ENCODE measurements at regions not wholly inside any gene's neighbourhood (a gene's known extent, or its start where the extent isn't known, plus 50 kb on each side); places are given as distances from the start of the nearest gene placed in this dataset.
"Not testable (repeated sequence)": the region's sequence is repeated elsewhere in the genome, so short reads cannot be mapped to it uniquely, and the experiment has no call there.

DNA sequence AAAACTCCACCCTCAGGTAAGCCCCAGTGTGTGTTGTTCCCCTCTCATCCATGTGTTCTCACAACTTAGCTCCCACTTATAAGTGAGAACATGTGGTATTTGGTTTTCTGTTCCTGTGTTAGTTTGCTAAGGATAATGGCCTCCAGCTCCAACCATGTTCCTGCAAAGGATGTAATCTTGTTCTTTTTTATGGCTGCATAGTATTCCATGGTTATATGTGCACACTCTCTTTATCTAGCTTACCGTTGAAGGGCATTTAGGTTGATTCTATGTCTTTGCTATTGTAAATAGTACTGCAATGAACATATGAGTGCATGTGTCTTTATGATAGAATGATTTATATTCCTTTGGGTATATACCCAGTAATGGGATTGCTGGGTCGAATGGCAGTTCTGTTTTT lies 124.4 kb upstream of the RANBP3L start:
- DNase-seq (ENCODE audit: low read depth) = not testable (repeated sequence)

DNA sequence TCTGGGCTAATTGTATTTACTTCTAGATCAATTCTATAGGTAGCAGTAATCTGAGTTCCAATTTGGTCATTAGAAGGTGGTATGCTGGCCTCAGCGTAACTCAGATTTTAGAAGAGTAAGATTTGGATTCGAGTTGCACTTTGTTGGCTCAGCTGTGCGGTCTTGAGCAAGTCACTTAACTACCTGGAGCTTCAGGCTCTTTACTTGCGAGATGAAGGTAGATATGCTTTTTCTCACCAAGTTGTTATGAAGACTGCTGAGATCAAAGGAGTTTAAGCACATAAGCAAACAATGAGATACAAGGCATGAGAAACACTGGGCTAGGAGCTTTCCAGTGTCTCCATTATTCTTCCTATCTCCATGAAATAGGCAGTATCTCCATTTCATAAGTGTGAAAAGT lies 133.8 kb upstream of the RANBP3L start:
- DNase-seq (ENCODE audit: low read depth) = no peak

DNA sequence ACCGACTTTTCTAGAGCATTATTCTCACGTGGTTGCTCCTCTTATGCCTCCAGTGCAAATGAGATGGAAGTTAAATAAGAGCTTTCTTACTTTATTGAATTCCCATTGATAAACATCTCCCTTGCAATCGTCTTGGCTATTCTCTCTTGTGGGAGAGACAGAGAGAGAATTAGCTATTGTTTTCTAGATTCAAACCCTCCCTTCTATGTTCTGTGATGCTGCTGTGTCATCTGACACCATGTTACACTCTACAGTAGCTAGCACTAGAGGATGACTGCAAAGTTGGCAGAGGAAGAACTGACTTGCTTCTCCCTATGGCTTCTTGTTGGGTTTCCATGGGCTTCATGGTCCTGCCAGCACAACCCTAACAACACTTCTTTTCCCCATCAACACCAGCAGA lies 134.6 kb upstream of the RANBP3L start:
- DNase-seq (ENCODE audit: low read depth) = no peak

DNA sequence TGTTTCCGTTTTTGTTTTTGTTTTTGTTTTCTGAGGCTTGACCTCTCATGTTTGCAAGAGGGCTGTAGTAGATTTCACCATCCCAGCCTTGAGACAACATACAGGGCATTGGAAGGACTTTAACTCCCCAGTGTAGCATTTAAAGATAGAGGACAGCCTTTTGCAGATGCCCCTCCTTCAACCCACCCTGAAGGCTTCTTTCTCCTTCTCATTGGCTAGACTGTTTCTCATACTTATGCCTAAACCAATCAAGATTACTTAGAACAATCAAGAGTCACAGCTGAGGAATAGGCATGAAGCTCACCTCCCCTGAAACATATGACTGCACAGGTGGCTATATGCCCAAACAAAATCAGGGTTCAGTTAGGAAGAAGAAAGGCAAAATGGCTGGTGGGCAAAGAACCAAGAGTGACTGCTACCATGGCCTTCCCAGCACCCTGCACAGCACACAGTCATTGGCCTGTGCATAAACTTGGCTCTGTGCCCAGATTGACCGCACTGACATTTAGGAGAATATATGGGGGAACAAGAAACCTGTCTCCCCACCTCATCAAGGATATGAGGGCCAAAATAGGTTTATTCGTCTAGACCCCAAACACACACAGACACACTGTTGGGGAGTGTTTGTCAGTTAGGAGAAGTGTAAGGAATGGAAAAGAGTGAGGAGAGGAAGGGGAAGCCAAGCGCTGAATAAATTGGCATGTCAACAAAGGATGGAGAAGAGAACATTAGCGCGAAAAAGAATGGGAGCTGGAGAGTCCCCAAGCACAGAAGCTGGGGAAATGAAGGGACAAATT lies 137.3 kb upstream of the RANBP3L start:
- no peak for DNase-seq (ENCODE audit: low read depth)

DNA sequence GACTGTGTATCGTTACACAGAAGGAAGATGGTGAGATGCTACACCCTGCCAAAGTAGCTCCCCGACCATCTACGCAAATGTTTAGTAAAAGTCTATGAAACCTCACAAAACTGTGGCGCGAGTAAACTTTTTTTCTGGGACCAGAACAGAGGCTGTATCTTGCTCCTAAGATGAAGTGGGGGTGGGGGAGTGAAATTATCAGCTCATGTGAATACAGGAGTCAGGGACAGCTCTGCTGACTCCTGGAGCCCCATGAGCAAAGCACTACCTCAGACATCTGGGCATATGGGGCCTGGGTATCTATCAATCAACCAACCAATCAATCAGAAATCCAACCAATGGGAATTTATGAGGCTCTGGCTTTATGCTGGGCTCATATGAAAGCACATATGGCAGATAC lies 138.6 kb upstream of the RANBP3L start:
- DNase-seq (ENCODE audit: low read depth) = no peak

DNA sequence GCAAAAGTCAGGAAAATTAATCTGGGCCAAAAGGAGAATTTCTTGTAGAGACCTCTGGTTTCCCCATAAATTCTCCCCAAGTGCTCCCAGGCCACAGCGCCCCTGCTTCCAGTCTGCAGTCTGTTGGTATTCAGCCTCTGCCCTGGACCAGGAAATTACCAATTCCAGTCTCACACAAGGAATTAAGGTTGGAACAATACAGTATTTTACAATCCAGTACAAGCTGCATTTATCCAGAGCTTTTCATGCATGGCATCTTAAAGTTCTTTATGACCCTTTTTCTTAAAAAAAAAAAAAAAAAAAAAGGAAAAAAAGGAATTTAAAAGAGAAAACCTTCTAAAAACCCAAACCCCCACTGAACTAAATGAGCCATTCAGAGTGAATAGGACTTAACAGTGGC lies 139.6 kb upstream of the RANBP3L start:
- no peak for DNase-seq (ENCODE audit: low read depth)

DNA sequence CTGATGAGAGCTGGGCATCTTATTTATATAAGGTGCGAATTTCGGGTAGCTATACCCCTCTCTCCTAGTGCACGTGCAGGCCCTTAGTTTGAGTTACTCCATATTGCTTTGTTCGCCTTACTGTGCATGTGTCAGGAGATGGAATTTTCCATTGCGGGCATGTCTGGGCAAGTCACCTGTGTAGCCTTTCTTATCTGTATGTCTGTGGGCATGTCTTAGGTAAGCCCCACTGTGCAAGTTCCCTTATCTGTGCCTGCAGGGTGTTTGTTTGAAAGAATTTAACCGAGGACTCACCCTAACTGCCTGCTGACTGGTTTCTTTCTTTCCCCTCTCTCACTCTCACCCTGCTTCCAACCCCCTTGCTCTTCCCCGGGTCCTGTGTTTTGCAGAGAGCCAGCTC lies 140.7 kb upstream of the RANBP3L start:
- DNase-seq (ENCODE audit: low read depth) = no peak

DNA sequence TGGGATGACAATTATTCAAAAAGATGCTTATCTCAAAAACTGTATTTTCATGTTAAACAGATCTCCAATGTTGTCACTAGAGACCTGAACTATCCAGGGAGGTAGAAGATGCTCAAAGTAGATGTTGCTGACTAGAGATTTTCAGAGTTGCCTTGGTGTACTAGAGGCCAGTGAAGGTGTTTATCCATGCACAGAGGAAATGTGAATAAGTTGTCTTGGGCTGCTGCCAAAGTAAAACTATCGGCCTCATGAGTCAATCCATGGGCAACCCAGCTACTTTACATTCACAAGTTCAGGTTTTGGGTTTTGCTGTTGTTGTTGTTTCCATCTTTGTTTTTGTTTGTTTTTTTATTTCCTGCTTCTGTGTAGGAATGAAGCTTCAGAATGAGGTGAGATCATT lies 141.1 kb upstream of the RANBP3L start:
- DNase-seq (ENCODE audit: low read depth) = no peak

DNA sequence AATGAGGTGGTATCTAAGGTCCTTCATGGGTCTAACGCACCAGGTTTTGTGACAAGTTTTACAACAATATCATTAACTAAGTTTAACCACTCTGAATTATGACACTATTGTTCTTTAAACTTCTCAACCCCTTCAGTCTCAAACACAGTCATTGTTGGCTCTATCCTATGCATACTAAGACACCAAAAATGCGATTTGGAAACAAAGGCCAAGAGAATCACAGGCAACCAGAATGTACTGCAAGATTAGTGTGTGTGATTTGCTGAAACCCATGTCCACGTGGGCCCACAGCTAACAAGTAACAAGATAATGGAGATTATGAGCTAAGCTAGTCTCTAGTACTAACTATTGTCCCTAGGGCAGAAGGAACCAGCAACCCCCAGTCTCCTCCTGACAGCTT lies 142.2 kb upstream of the RANBP3L start:
- DNase-seq (ENCODE audit: low read depth) = no peak

DNA sequence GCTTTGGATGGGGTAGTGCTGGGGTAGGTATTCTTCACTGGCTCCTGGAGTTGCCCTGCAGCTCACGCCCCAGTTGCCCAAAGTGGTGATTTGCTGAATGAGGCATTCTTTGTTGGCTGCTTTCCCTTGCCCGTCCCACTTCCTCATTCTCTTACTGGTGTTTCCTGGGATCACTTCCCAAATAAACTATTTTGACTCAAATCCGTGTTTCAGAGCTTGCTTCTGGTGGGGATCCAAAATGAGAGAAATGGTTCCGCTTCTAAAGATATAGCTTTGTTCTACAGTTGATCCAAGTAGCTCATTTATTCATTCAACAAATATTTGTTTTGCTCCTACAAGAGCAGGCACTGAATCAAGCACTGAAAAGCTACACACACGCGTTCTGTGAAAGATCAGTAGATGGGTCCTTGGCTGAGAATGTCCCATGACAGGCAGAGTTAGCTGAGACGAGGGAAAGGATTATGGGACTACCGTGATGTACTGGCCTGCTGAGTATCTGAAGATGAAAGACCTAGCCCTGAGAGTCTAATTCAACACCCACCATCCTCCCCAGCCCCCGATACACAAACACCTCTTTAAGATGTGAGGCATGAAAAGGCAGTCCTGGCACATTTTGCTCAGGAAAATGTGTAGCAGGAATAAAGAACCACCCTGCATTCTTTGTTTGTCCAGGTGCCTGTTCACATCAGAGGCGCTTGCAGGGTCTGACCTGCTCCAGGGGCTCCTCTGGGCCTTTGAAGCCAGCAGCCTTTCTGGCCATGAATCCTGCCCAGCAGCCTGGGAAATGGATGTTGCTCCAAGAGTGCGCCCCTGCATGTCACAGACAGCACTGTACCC lies 143.1 kb upstream of the RANBP3L start:
- no peak for DNase-seq (ENCODE audit: low read depth)

DNA sequence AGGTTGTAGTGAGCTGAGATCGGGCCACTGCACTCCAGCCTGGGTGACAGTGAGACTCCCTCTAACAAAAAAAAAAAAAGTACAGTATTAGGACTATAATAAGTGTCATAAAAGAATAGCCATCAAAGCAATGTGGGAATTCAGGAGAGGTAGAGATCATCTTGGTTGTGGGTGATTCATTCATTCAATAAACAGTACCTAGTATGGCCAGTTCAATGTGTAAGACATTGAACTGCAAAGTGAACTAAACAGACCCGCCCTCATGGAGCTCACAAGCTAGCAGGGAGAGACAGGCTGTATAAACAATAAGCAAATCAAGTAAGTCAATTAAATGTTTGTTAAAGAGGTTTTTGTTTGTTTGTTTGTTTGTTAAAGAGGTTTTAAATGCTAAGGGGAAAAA lies 146.1 kb upstream of the RANBP3L start:
- DNase-seq (ENCODE audit: low read depth) = no peak

DNA sequence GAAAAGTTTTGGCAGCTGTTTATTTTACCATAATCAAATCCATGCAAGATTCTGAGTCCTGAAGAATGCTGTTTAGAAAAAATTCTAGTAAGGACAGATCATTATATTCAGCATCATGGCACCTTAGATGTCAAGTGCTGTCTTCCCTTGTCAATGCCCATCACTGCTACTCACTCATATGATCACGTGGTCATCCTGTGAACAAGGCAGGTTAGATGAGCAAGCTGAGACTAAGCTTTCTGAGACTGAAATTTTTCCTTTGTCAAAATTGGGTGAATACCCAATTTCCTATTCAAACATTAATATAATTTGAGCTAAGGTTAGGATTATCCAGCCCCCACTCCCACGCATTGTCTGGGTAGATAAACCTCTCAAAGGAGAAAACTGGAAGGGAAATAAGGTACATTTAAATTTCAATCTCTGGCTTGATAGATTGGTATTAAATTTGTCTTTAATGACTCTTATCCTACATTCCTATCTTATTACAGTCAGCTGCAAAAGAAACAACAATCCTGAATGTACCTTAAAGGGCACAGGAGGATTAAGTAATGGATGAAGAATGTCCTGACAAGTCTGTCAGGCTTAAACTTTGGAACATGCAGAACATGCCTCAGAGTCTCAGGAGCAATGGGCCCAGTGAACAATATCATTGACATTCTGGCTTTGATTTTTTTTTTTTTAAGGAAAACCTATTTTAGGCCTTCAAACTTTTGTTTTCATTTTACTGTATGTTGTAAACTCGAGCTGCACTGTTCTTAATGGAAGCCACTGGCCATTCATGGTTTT lies 148.7 kb upstream of the RANBP3L start:
- DNase-seq (ENCODE audit: low read depth) = no peak

DNA sequence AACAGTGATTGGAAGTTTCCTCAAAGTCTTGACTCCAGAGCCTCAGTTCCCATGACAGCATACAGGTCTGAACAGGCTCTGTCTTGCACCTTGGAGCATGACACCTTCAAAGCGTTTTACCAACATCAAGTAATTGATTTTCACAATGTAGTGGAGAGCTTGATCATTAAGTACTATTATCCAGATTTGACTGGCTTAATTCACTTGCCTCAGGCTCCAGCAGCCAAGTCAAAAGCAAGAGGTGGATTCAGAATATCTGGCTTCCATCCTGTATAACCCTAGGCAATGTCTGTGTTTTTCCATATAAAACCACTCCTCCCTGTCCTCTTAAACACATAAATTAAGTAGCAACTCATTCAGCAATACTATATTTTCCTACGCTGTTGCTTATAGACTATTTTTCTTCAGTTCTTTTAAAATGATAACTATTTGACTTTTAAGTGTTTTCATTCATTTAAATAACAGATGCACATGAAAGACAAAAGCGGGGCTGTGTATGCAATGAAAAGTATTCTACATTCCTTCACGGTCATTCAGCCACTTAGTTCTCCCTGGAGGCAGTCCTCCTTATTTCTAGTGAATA lies 150.8 kb upstream of the RANBP3L start:
- DNase-seq (ENCODE audit: low read depth) = no peak

DNA sequence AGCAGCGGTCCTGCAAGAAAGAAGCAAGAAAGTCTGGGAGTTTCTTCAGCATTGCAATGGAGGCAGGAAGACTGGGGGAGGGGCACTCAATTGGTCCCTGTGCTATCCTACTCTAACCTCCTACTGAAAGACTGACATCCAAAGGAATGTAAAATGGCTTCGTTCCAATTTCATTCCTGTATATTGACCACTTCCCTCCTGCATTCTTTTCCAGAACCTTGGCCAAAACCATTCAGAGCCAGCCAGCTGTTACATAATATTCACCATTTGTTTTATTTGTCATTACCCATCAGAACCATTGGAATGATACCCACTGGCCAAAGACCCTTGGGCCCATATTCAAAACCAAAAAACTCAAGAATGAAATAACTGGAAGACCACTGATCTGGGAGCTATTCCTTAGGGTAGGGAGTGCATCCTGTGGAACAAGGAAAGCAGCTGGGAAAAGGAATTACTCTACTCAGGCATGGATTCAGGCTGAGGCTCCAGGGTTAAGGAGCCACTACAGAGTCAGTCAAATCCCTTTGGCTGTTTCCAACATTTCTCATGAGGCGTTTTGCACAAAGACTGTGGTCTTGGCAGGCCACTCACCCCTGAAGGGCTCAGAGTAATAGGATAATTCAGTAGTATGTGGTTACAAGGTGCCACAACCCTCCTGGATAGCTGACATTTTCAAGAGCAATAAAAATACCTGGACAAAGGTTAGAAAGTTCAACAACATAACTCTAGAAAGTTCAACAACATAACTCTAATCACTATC lies 148.7 kb upstream of the SLC1A3 start:
- no peak for DNase-seq (ENCODE audit: low read depth)

DNA sequence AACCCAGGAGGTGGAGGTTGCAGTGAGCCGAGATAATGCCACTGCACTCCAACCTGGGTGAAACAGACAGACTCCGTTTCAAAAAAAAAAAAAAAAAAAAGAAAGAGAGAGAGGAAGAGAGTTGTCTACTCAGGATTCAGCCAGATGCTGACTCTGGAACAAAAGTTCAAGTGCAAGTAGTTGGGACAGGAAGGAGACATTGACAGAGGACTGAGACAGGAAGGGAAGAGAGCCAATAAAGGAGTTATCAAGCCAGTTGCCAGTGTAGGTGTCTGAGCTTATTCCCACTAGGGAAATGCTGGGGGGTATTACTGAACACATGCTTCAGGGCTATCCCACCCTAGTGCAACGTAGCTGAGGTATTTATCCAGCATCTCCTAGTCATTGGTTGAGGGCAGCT lies 147.7 kb upstream of the SLC1A3 start:
- DNase-seq (ENCODE audit: low read depth) = no peak

DNA sequence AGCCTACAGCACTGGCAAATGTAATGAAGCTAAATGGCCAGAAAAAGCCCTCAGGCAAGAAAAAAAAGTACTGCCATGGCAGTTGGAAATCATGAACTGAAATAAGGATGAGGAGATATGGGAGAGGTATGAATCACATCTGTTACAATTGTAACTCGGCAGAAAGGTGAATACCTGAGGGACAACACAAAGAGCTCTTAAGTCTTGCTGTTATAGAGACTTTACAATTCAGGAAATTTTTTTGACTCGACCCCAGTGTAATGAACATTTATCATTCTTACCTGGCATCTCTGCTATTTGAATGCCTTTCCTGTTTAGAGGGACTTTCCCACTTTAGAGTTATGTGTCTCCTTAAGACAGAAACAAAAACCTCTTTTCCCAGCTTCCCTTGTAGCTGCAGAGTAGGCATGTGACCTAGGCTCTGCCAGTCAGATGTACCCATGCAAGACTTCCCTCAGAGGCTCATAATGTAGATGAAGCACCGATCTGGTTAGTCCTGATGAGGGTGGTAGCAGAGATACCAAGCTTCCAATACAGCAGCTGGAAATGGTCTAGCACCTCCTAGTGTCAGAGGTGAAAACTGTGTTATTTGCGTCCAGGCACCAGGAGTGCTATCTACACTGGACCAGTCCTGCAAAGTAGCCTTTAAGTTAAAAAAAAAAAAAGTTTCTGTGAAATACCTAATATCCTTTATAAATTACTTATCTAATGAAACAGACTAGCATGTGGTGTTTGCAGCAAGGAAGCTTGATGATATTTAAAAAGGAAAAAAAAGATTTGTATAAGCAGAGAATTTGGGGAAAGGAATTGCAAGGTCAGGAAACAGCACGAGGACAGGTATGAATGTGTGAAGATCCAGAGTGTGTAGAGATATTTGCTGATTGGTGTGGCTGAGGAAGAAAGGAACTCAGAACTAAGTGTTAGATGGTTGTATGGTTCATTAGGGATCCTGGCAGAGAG lies 146.9 kb upstream of the SLC1A3 start:
- DNase-seq (ENCODE audit: low read depth) = no peak

DNA sequence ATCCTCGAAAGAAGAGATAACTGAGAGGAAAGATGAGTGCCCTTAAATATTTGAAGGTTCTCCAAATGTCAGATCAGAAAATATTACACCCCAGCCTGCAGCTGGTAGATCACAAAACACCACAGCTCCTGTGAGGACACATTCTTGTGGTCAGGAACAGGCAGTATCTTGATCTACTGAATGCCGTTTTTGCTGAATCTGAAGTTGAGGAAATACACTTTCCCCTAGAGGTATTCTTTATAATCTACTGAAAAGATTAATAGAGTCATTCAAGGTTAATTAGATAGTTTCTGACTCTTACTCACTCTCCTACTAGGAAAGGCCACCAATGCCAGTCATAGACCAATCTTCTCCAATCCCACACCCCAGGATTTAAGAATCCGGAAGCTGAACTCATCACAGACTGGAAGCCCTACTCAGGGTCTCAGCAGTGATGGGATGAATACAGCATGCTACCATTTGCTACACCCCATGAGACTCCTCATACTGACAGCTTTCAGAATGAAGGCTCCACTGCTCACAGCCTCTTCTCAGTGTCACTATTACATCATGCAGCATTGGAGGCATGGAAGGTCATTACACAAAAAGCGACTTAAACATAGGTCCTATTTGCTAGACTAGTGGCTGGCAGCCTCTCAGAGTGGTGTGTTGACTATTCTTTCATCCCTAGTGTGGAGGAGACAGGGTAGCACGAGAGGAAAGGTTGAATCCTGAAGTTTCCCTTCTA lies 143.9 kb upstream of the SLC1A3 start:
- DNase-seq (ENCODE audit: low read depth) = no peak

DNA sequence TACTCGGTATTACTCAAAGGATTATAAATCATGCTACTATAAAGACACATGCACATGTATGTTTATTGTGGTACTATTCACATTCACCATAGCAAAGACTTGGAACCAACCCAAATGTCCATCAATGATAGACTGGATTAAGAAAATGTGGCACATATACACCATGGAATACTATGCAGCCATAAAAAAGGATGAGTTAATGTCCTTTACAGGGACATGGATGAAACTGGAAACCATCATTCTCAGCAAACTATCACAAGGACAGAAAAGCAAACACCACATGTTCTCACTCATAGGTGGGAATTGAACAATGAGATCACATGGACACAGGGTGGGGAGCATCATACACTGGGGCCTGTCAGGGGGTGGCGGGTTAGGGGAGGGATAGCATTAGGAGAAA lies 130.5 kb upstream of the SLC1A3 start:
- not testable (repeated sequence) for DNase-seq (ENCODE audit: low read depth)

DNA sequence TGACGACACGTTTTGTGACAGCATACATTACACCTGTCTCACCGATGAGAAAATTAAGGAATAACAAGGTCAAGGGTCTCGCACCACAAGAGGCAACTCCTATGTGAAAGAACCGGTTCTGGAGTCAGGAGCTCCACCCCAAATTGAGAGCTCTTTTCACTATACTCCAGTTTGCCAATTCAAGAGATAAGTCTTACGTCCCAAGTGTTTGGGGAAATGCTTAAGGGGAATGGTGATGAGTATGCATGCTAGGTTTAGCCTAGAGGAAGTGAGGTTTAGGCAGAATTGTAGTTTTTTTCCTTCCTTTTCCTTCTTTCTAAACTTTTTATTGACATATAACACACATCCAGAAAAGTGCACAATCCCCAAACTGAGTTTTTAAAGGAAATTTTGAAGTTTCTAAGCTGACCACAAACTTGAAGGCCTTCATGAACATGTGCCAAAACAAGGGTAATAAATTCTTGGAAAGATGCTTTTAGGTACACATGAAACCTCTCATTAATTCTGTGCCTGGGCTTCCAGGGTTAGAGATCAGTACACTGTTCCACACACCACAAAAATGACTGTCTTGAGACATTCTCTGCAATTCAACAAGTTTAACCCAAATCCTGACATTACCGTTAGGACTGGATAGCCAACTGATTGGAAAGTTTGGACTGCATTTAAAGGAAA lies 127.6 kb upstream of the SLC1A3 start:
- no peak for DNase-seq (ENCODE audit: low read depth)
